ENCODE measurements at regions not wholly inside any gene's neighbourhood (a gene's known extent, or its start where the extent isn't known, plus 50 kb on each side); places are given as distances from the start of the nearest gene placed in this dataset.

DNA sequence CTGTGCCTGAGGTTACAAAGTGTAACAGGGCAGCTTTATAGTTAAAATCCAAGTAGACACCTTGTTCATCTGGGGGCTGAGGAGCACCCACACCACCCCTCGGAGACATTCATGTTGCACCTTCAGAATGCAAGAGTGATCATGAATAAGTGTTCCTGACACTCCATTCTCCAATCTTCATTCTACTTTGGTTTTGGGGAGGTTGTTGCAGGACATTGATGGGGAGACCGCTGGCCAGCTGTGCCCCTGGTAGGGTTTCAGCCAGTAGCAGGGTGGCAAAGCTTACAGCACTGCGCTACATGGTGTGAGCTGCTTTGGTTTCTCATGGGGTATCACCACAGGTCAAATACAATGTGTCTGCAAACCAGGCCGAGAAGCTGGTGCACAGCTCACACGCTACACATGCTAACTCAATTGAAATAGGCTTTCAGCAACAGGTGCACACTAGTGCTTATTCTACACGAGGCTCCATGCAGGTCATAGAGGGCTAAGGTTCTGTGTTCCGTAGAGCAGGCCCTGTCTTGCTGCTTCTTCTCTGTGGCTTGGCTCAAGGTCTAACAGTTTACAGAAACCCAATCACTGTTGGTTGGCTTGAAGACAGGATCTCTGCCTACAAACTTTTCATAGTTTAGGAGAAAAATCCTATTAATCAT lies 317.4 kb upstream of the ZNF32 start:
- no peak for DNase-seq

DNA sequence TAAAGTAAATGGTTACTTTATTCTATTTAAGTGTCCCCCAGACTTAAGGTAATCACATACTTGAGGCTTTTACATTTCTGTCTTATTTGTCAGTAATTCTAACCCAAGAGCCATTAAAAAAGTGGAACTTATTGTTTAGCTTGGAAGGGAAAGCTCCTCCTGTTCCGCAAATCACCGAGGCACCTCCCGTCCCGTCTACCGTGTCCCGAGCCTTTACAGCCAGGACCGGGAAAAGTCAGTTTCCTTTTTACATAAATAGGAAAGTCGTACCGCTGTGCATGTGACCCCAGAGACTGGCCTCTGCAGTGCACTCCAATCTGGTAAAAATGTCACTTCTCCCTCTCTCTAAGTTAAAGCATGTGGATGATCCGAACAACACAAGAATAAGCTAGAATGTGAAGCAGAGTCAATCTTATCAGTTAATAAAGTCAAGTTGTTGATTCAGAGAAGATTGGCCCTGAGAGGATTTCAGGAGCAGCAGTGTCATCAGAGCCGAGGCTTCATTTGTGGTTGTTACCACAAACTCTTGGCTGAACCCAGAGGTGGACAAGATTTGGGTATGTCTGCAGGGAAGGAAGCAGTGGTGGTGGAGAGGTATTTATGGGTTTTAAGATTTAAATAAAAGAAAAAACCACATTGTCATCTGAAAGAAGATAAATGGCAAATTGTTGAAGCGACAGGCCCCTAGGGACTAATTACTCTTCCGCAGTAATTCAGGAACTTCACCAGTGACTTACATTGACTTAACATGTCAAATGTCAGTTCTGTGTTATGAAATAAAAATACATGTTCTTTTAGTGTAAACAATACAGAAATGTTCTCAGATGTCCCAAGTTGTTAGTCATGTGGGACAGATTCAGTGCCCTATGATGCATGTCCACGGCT lies 316.6 kb upstream of the ZNF32 start:
- no peak for DNase-seq

DNA sequence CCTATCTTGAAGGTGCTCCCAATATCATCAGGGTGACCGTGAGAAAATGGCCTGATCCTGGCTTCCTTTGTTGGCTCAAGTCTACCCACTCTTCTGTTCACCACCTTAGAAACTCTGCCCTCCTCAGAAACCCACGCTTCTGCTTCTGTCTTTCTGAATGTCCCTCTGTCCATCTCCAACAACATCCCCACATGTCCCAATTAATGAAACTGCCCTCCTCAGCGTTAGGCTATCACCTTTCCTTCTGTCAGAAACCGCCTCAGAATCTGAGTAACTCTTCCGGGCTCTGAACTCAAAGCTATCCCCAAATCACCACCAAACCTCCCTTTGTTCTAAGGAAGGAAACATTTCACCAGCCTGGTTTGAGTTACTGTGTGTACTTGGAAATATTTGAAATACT lies 315.8 kb upstream of the ZNF32 start:
- DNase-seq = no peak

DNA sequence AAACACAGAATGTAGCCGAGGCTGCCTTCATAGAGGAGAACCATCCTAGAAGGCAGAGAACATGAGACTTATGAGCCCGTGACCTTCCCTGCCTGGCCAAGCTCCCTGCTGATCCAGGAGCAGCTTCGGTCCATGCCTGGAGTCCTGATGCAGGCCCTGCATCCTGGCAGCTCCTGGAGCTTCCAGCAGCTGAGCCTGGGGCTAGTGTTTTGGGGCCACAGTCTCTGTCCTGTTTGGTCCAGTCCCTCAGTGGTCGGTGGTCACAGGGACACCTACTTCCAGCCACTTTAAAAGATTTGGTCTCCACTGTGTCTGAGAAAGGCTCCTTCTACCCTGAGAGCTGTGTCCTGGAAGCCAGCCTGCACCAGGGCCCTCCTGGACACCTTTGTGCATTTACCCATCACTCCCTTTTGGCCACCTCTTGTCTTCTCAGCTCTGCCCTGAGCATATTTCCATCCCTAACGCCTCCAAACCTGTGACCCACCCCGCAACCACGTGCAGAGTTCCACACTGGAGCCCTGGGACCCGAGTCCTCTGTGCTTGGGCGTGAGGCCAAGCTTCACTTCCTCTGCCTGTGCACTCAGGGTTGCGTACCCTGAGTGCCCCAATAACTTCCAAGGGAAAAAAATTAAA lies 315.2 kb upstream of the ZNF32 start:
- no peak for DNase-seq

DNA sequence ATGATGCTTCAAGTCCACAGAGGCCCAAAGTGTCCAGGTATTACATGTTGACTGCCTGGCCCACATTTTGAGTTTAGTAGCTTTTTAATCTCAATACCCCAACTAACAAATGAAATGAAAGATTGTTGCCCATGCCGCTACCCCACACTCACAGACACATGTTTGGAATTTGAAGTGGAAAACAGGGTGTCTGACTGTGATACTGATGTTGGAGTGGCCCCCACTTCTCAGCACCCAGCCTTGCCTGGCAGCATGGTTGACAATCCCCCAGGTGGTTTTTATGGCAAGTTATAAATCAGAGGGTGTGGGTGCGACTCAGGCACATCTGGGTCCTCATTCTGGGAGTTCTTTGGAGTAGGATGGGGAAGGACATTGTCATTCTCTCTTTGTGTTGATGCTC lies 314.7 kb upstream of the ZNF32 start:
- DNase-seq = no peak

DNA sequence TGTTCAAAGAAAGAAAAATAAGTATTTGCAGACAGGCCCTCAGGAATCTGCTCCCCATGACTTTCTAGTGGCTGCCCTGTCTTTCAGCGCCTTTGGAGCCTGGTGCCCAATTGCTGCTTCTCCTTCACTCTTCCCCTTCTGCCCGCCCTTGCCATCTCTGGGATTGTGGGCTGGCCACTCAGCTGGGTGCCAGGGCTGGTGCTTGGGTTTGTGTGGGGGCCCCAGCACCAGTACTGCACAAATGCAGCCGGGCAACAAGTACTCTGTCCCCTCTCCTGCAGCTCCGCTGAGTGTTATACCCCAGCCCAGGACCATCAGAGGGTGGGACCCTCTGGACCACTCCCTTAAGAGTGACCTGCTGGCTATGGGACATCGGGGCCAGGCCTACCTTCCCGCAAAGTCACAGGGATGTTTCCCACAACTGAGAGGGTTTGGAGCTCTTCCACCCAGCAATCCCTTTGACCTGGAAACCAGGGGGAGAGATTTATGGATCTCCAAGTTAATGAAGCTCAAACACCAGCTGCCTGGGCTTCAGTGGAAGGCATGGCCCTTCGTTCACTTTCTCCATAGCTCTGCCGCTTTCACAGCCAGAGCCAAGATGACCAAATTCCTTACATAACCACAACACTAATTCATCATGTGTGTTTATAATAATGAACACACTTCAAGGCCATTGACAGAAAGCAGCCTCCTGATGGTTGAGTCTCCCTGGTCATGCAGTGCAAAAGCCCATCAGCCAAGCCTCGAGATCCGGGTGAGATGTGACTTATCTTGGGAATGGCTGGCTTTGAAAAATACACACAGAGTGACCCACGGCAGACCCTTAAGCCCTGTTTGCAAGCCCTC lies 313.9 kb upstream of the ZNF32 start:
- DNase-seq = no peak

DNA sequence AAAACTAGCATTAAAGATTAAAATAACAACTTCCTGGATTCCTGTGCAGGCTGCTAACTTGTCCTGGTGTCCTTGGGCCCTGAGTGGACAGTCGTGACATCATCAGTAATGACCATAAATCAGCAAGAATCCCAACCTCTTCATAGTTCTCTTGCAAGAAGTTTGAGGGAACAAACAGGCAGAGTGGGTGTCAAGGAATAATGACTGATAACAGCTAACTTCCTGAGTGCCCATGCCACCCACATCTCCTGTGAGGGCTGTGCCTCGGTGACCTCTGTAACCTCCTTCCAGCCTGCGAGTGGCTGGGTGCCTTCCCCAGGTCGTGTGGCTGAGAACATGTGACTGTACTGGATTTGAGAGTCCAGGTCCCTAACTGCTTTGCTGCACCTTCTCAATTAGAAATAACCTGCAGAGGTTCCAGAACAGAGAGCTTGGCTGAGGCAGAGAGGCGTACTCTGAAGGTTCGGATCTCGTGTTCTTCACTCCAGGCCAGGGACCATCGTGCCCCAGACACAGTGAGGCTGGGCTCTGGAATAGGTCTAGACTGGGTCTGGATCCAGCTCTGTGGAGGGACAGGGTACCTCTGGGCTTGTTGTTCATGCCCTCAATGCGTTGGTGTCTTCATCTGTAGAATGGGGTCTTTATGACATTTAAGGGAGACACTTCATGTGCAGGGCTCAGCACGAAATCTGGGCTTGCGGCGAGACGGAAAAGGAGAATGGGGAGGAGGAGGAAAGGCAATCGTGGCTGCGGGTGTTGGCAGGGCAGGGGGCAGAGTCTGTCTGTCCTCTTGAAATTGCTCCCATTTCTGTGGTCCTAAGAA lies 313.1 kb upstream of the ZNF32 start:
- no peak for DNase-seq

DNA sequence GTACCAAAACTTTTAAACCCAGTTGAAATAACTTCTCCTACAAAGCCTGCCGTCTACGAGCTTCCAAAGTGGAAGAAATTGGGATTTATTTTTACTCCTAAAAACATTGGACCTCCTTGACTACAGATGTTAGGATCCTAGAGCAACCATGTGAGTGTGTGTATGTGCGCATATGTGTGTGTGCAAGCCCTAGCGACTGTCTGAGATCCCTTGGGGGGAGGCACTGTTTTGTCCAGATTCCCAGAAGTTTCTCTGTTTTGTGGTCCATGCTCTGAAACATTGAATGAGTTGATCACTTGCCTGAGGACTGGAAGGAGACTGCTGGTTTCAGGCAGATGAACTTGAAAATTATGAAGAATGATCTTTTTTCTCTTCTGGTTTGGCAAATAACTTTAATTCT lies 312.3 kb upstream of the ZNF32 start:
- no peak for DNase-seq

DNA sequence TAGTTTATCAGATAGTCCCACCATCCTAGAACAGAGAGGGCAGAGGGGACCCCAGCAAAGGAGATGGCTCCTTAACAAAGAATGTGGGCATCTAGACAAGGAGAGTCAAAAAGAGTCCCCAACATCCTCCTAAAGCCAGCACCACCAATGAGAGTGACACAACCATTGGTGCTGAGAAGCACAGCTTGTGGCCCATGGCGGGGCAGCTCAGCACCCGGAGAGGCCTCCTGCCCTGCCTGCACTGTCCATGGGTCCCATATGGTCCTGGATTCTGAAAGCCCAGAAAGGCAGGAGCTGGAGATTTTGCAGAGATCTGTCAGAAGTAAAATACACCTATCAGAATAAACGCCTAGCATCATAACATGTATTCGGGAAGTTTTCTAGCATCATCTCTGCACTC lies 311.8 kb upstream of the ZNF32 start:
- no peak for DNase-seq

DNA sequence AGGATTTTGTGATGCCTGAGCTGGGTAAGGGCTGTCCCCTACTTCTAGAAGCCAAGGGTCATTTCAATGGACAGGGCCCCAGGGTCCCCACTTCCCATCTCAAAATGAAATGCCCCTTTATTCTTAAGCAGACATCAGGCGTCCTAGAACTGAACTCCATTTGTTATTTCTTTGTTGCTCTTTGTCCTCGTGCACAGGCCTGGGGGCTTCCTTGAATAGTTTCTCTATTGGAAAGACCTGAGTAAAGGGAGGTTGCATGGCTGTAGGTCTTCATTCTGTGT lies 311.4 kb upstream of the ZNF32 start:
- no peak for DNase-seq

DNA sequence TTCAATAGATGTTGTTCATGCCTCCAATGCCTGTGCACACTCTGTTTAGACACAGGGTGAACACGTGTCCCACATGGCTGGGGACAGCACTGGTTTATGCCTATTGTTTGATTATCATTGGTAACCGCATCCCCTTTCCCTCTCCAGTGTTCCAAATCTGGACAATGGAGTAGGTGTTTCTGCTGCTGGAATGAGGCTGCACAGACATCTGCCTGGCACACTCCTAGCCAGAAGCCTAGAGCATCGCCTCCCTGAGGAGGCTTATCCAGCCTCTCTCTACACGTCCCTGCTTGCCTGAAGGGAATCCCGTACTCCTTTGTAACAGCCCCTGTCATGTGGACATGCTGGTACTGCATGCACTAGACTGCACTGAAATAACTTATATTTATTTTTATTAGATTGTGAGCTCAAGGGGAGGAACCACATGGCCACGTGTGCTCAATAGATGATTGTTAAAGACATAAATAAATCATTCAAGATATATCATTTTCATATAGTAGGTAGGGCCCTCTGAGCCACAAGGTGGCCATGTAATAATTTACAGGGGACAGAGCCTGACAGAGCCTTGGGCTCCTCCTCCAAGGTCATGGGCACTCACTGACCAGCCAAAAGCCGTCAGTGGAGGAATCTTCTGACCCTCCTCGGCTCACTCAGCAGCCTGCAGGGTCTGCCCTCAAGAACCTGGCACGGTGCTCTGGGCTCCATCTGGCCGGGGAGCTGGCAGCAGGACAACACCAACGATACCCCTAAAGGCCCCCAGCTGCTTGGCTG lies 310.9 kb upstream of the ZNF32 start:
- DNase-seq = no peak

DNA sequence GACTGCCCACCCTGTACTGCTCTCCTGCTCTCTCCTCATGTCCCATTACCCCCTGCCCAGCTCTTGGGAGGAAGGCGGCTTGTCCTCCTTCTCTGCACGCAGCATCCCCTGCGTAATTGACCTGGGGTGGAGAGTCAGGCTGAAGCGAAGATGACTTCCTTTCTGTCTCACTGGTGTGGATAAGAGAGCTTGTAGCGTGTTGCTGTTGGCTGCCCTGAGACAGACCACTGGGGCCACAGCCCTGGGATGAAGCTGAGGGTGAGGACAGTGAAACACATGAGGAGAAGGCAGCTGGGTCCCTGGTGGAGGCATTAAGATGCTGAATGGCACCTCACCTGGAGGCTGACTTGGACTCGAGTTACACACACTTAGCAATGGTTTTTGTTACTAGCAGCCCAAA lies 310.3 kb upstream of the ZNF32 start:
- no peak for DNase-seq

DNA sequence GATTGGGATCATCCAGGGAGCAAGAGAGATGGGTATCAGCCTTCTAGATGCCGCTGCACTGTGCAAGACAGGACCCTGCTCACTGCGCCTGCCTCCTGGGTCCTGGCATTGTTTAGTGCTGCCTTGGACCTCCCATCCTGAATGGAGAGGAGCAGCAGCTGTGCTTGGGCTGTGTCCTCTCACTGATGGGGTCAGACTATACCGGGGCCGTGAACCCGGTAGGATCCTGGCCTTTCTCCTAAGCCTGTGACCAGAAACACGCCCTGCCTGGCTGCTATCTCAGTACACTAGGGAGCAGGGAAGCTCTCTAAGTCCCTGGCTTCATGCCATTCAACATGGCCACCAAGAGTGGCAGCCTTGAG lies 309.4 kb upstream of the ZNF32 start:
- DNase-seq = no peak

DNA sequence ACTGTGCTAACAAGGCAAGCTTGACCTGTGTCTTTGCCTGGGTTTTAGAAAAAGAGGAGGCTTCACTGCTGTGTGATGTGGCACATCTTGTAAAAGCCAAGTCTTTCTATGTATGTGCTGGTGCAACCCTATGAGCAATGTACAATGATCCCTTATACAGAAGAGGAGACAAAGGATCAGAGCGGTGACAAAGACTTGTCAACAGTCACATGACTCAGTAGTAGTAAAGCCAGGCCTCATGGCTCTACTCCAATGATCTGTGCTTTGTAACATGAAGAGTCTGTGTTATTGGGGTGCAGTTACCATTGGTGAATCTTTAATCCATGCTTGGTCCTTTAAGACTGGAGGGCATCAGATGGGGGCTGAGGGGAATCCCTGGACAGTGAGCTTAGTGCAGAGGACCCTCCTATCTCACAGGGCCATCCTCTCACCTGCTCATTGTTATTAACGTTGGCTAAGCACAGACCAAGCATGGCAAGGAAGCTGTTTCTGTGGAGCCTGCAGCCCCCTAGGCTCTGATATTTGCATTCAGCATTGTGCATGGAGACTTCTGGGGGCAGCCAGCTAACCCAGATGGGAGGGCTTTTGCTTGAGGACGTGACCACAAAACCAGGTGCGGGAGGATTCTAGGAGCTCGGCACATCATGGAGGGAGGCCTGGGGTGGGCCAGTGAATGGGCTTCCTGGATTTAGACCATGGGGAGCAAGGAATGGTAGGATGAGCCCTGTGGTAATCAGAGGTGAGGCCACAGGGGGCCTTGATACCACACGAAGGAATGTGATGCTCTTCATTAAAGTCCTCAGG lies 308.8 kb upstream of the ZNF32 start:
- no peak for DNase-seq

DNA sequence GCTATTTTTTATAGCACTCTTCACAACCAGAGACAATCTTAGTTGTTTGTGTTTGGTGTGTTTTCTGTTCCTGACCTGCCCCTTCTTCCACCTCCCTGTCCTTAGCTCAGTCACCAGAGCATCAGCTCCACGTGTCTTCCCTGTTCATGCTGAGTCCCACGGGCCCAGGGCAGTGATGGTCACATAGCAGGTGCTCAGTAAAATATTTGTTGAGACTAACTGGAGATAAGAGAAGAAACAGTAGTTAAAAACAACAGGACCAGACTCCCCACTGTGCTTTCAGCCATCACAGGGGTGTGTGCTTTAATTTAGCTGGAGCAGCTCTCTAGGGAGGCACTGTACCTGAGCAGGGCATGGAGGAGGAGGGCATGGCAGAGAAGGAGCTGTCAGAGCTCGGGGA lies 307.3 kb upstream of the ZNF32 start:
- no peak for DNase-seq

DNA sequence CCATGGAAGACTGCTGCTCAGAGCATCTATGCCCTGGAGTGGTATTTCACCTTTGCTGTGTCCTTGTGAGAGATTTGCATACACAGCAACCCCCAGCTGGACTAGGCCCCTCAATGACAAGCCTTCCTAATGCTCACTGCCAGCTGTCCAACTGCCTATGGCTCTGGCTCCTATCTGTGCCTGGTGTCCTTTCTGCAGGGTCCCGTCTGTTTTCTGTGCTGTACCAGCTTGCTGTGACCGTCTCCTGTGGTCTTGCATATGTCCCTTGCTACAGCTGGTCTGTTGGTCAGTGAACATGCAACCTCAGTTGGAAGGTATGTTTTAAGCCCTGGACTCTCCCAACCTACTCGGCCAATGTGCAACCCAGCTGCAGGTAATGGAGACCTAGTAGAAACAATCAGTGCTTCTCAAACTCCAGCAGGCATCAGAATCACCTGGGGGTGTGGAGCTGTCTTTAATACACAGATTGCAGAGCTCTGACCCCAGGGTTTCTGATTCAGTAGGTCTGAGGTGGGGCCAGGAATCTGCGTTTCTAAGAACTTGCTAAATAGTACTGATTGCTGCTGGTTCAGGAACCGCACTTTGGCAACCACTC lies 306.4 kb upstream of the ZNF32 start:
- DNase-seq = no peak

DNA sequence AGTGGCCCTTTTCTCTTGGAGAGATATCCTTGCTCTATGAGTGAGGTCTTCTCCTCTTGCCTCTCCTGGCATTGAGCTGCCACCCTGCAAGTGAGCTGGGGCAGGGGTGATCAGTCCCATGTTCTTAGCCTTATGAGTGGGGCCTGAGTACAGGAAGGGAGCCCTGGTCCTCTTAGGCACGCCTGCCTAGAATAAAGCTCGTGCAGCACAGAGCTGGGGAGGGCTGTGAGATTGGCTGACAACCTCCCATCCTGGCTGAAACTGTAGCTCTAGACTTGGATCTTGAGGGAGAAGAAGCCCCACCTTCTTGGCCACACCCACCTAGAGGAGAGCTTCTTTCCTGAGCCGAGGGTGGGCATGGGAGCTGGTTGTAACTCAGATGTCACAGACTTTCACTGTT lies 305.0 kb upstream of the ZNF32 start:
- DNase-seq = no peak

DNA sequence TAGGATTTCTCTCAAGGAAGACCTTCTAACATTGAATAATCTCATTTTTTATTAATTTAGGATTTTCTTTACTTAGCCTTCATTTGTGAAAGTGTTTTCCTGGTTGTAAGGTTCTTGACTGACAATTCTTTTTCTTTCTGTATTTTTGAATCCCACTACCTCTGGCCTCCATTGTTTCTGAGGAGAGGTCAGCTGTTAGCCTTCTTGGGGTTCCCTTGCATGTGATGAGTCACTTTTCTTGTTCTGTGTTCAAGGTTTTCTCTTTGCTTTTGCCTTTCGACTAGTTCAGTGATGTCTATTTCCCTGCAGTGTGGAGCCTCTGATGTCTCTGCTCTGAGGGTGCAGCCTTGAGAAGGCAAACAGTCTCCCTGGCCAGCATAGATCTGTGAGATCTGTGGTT lies 304.1 kb upstream of the ZNF32 start:
- no peak for DNase-seq

DNA sequence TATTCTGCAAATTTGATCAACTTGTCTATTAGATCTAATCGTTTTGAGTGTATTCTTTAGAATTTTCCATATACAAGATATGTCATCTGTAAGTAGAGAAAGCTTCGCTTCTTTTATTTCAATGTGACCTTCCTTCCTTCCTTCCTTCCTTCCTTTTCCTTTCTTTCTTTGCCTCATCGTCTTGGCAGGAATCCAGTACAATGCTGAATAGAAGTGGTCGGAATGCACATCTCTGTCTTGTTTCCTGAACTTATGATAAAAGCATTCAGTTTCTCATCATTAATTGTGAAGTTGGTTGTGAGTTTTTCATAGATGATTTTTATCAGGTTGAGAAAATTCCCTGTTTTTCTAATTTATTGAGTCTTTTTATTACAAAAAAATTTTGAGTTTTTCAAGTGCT lies 300.7 kb upstream of the ZNF32 start:
- no peak for DNase-seq

DNA sequence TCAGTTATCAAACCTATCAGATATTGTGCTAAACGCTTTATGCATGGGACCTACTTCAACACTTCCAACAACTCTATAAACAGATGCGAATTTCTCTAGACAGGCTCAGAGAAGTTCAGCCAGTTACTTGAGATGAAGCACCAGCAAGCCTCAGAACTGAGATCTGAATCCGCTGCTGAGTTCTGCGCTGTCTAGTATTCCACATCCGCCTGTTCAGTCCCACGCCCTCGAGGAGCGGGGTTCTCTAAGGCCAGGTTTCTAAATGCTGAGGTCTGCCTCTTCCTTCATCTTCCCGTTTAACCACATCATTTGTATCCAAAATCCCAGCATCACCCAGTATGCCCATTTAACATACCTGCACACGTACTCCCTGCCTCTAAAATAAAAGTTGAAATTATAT lies 297.8 kb upstream of the ZNF32 start:
- no peak for DNase-seq

DNA sequence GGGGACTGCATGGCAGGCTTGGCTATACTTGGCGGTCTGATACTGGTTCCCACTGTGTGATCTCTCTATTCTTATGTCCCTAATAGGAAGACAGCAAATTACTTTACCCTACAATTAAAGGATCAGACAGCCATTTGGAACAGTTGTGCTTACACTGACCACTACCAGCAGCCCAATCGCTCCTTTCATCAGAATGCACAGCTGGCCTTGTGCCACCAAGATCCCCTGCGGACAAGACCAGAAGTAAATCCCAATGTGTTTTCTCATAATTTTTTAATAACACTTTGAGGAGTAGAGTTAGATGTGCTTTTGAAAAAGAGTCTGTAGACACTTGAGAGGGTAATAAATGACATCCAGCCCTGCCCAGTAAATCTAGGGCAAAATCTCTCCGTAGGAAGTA lies 297.2 kb upstream of the ZNF32 start:
- no peak for DNase-seq
